ENCODE measurements at regions not wholly inside any gene's neighbourhood (a gene's known extent, or its start where the extent isn't known, plus 50 kb on each side); places are given as distances from the start of the nearest gene placed in this dataset.

- no peak for TF ChIP-seq EZH2 (IDR thresholded peaks at IDR 0.05; ENCODE audit: low read depth, low read length, severe bottlenecking)
- TF ChIP-seq RFX5 (IDR thresholded peaks at IDR 0.05; ENCODE audit: borderline replicate concordance, low read depth, low read length) = no peak
- TF ChIP-seq HDAC2 (IDR thresholded peaks at IDR 0.05; ENCODE audit: borderline replicate concordance in 1 of 2, low read depth in 2 of 2, low read length in 2 of 2) = no peak
- no peak for TF ChIP-seq CHD2 (IDR thresholded peaks at IDR 0.05; ENCODE audit: low read length)
- no peak for TF ChIP-seq ATF2 (IDR thresholded peaks at IDR 0.05; ENCODE audit: low read length)
- no peak for TF ChIP-seq RBBP5 (IDR thresholded peaks at IDR 0.05; ENCODE audit: borderline replicate concordance, low read depth, low read length)
- TF ChIP-seq RXRA (IDR thresholded peaks at IDR 0.05; ENCODE audit: insufficient read depth, low read depth, low read length) = no peak
Measured at GRCh38 chr5:123710031-123710430, 198.1 kb downstream of the CSNK1G3 start (continued).

Measured in H1 (cell line).